Fibroblast of the conjunctiva (primary cell): ENCODE measurements at regions not wholly inside any gene's neighbourhood (a gene's known extent, or its start where the extent isn't known, plus 50 kb on each side); places are given as distances from the start of the nearest gene placed in this dataset.
A peak's percentile ranks its signal among the peaks of the same experiment; 100 is the strongest.

Experiments
- DNase-seq: peaks from one replicate; pipeline ENCODE4 v3.0.0-alpha.2; 2010; ENCODE audit warnings: low read depth

GRCh38 chr6:22466665-22467245 lies 102.6 kb upstream of the HDGFL1 start:
- no peak for DNase-seq

GRCh38 chr6:22467645-22468044 lies 101.7 kb upstream of the HDGFL1 start:
- no peak for DNase-seq

DNA sequence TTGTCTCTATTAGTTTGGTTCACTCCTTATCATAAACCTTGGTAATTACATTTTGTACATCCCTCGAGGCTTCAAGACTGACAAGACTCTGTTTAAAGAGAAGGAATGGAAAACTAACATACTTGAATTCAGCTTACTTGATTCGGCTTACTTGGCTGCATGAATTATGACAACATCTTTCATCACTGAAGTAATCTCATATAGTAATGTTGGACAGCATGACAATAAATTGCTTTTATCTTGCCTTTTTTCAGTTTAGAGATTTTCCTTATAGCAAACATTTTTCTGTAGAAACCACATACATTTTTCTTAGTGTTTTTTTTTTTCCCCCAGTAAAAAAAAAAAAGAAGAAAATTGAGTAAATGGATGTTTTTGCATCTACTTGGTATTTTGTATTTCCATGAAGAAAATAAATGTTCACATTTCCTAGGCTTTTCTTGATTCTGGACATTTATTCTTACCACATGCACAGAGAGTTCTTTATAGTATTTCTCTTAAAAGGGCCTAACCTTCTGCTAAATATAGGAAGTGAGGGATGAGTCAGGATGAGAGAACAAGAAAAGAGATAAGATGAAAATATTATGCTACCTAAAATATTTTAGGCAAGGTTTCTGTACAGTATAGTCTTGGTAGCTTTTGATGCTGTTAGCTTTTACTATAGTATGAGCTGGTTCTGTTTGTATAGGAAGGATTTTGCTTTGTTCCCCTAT lies 101.0 kb upstream of the HDGFL1 start:
- no peak for DNase-seq

- no peak for DNase-seq
These were observed 98.8 kb upstream of the HDGFL1 start for GRCh38 chr6:22470454-22471131.

GRCh38 chr6:22471132-22471690 lies 98.2 kb upstream of the HDGFL1 start:
- peak; percentile 52 for DNase-seq

- no peak for DNase-seq
These were observed 97.6 kb upstream of the HDGFL1 start for GRCh38 chr6:22471746-22472145.

DNA sequence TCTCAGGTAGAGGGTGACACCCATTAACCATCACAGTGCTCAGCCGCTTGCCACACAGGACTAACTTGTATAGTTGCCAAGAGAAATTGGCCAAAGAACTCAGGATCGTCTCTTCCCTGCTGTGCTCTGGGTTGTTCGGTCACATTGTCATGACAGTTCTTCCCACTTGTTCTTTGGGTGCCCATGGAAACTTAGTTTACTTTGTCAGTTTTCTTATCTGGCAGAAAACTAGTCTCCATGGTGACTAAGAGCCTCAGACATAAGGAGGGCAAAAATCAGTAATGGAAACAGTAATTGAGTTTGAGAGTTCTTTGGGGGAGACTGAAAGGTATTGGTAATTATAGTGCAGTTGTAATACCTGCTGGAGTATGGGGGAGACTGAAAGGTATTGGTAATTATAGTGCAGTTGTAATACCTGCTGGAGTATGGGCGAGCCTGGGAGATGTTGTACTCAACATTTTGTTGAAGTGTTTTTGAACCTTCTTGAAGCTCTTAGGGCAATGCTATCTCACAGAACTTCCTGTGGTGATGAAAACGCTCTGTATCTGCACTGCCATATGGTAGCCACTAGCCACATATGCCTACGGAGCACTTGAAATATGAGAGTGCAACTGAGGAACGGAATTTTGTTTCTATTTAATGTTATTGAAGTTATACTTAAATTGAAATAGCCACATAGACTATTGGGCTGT lies 95.2 kb upstream of the HDGFL1 start:
- no peak for DNase-seq

GRCh38 chr6:22476811-22477390 lies 92.5 kb upstream of the HDGFL1 start:
- no peak for DNase-seq

GRCh38 chr6:22497276-22497675 lies 72.1 kb upstream of the HDGFL1 start:
- no peak for DNase-seq

DNA sequence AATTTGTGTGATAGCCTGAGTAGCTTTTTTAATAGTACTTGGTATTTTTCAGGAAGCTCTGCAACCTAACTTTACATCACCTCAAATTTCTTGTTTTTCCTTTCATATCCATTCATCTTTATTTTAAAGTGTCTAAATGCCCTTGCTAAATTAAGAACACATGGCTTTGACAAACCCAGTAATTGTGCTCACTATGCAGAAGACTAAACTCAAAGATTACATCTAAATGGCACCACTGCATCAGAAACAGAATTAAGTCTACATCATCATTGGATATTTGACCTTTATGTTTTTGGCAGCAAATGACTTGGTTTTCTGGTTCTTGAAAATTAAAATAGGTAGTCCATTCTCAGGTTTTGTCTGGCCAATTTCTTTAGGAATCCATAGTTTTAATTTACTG lies 69.6 kb upstream of the HDGFL1 start:
- no peak for DNase-seq

DNA sequence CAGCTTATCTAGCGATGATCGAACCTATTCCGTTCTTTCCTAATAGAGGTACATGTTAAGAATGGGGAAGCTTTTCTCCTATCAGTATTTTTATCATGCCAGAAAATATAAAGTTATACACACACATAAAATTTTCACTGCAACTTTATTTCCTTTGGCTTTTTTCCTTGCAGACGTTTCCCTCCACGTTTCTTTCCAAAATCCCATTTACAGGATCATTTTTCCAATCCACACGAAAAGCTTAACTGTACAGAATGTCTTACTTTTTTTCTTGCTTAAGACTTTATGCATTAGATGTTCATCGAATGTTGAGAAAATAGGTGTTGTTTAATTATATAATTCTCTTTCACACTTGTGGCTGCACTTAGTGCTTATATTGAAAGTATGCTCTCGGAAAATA lies 62.9 kb upstream of the HDGFL1 start:
- no peak for DNase-seq

- DNase-seq: peak; percentile 41
These were observed 56.5 kb upstream of the HDGFL1 start for GRCh38 chr6:22512686-22513427.

DNA sequence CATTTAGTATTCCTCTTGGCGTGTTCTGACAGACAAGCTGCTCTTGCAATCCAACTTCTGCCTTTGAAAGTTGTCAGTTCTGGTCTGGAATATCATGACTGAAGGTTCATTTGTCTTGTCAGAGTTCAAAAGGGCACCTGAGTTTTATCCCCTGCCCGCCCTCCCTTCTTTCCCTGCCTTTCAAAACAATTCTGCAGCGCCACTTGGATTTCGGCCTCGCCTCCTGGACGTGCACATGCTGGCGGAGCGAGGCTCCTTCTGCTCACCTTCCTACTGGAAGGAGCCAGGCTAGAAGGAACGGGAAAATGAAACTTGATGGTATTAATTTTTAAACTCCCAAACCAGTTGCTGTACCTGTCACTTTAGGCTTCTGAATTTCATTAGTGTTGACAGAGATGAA lies 55.7 kb upstream of the HDGFL1 start:
- no peak for DNase-seq

DNA sequence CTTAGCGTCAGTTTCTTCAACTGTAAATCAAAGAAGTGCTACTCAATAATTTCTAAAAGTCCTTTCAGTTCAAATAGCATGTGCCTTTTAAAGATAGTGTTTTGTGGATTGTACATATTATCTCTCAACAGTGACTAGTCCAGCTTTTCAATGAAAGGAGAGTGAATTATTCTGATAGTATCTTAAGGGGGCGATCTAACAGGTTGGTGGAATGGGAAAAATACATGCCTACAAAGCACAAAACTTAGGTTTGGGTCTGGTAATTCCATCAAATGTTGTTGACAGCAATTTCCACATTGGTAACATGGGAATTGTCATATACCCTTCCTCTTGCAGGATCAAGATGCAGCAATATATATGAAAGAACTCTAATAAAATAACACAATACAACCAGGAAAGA lies 50.1 kb upstream of the HDGFL1 start:
- DNase-seq: no peak
